Neuronal stem cell (in vitro differentiated cells): ENCODE measurements at regions not wholly inside any gene's neighbourhood (a gene's known extent, or its start where the extent isn't known, plus 50 kb on each side); places are given as distances from the start of the nearest gene placed in this dataset.

Source experiments
- DNase-seq: peaks from one replicate; pipeline ENCODE4 v3.0.0-alpha.2; 2013; ENCODE audit warnings: low spot score
- H2AFZ ChIP-seq: one replicate; pipeline ENCODE4 v1.6.1; 2013; ENCODE audit warnings: mild to moderate bottlenecking, low read length, inconsistent platforms
- H2AK5ac ChIP-seq: 2 replicates; pipeline ENCODE4 v1.6.1; 2013; ENCODE audit warnings: low read depth, mild to moderate bottlenecking, inconsistent platforms, low read length, moderate library complexity, mixed read lengths
- H2BK120ac ChIP-seq: 2 replicates; pipeline ENCODE4 v1.6.1; 2013; ENCODE audit warnings: low read depth, mild to moderate bottlenecking, inconsistent platforms, low read length, moderate library complexity, mixed read lengths
- H2BK12ac ChIP-seq: one replicate; pipeline ENCODE4 v1.6.1; 2013; ENCODE audit warnings: low read length, inconsistent platforms
- H2BK15ac ChIP-seq: 2 replicates; pipeline ENCODE4 v1.6.1; 2013; ENCODE audit warnings: mild to moderate bottlenecking, low read length, inconsistent platforms, mixed read lengths
- H2BK5ac ChIP-seq: one replicate; pipeline ENCODE4 v1.6.1; 2013; ENCODE audit warnings: inconsistent platforms, mild to moderate bottlenecking, low read length, moderate library complexity
- H3K14ac ChIP-seq: one replicate; pipeline ENCODE4 v1.6.1; 2013; ENCODE audit warnings: low read length, inconsistent platforms
- H3K18ac ChIP-seq: 2 replicates; pipeline ENCODE4 v1.6.1; 2013; ENCODE audit warnings: low read length, inconsistent platforms
- H3K23ac ChIP-seq: 2 replicates; pipeline ENCODE4 v1.6.1; 2013; ENCODE audit warnings: low read depth, mild to moderate bottlenecking, mixed read lengths, low read length, inconsistent platforms; ENCODE audit not compliant: poor library complexity
- H3K27ac ChIP-seq: replicated peaks from 3 replicates; pipeline ENCODE4 v1.5.1; 2013; ENCODE audit warnings: low read length, inconsistent platforms
- H3K27me3 ChIP-seq, 3 experiments: 2 replicates each; pipeline ENCODE4 v1.6.1; 2013; ENCODE audit warnings: low read length in 3 of 3, mild to moderate bottlenecking in 2 of 3, inconsistent platforms in 1 of 3, low read depth in 1 of 3, mixed read lengths in 1 of 3, moderate library complexity in 1 of 3; ENCODE audit not compliant: control insufficient read depth in 3 of 3, insufficient read depth in 3 of 3
- H3K36me3 ChIP-seq, 2 donors: replicated peaks in 1 of 2; 2 replicates each; pipeline ENCODE4 v1.6.1; 2013; ENCODE audit warnings: low read length in 2 of 2; ENCODE audit not compliant: control insufficient read depth in 2 of 2, insufficient read depth in 2 of 2
- H3K4ac ChIP-seq: 2 replicates; pipeline ENCODE4 v1.6.1; 2013; ENCODE audit warnings: inconsistent platforms, mild to moderate bottlenecking, low read length, moderate library complexity
- H3K4me1 ChIP-seq, 2 donors: 1 replicate in 1 of 2; 2 replicates in 1 of 2; pipeline ENCODE4 v1.6.1; 2013; ENCODE audit warnings: low read length in 2 of 2, low read depth in 1 of 2; ENCODE audit not compliant: control insufficient read depth in 2 of 2, insufficient read depth in 1 of 2
- H3K4me2 ChIP-seq: one replicate; pipeline ENCODE4 v1.6.1; 2013; ENCODE audit warnings: mild to moderate bottlenecking, low read length, inconsistent platforms; ENCODE audit not compliant: insufficient read depth, poor library complexity, severe bottlenecking
- H3K4me3 ChIP-seq, 2 donors: 2 replicates each; pipeline ENCODE4 v1.5.1; 2013; ENCODE audit warnings: low read length in 2 of 2, mild to moderate bottlenecking in 2 of 2, inconsistent platforms in 1 of 2, moderate library complexity in 1 of 2
- H3K79me1 ChIP-seq: one replicate; pipeline ENCODE4 v1.6.1; 2013; ENCODE audit warnings: low read depth, mild to moderate bottlenecking, inconsistent platforms, low read length, moderate library complexity
- H3K9ac ChIP-seq: one replicate; pipeline ENCODE4 v1.6.1; 2013; ENCODE audit warnings: mild to moderate bottlenecking, low read depth, low read length, inconsistent platforms; ENCODE audit not compliant: poor library complexity
- H3K9me3 ChIP-seq, 2 donors: replicated peaks in 1 of 2; 2 replicates each; pipeline versions ENCODE3 to v1.6.1; 2013; ENCODE audit warnings: low read length in 2 of 2, mild to moderate bottlenecking in 2 of 2, inconsistent platforms in 1 of 2, low read depth in 1 of 2, mixed read lengths in 1 of 2, moderate library complexity in 1 of 2; ENCODE audit not compliant: control insufficient read depth in 2 of 2, insufficient read depth in 1 of 2
- H4K8ac ChIP-seq: one replicate; pipeline ENCODE4 v1.6.1; 2013; ENCODE audit warnings: low read depth, mild to moderate bottlenecking, inconsistent platforms, low read length, moderate library complexity
- H4K91ac ChIP-seq: one replicate; pipeline ENCODE4 v1.6.1; 2013; ENCODE audit warnings: low read length, low read depth, mild to moderate bottlenecking, inconsistent platforms; ENCODE audit not compliant: poor library complexity
- WGBS, 2 donors: extraction: QIAGEN DNeasy Blood & Tissue Kit; methylation state at CpG; one replicate each; pipeline ENCODE4 v1.1.7; 2013; ENCODE audit warnings: missing lambda C conversion rate in 2 of 2, mixed read lengths in 1 of 2; ENCODE audit not compliant: insufficient read length in 2 of 2, insufficient replicate concordance in 1 of 2; ENCODE audit errors: extremely low coverage in 2 of 2; 5-methylcytosine and 5-hydroxymethylcytosine counted together

- H3K4me2 ChIP-seq: no peak overlapping the region
- H3K79me1 ChIP-seq: no peaks in the 10 kb centered on the region
- no peak overlapping the region for H3K4me3 ChIP-seq
- no peak overlapping the region for H2BK12ac ChIP-seq
- no peak overlapping the region for H3K14ac ChIP-seq
- H4K8ac ChIP-seq: no peak overlapping the region
- no peak overlapping the region for H3K23ac ChIP-seq
- no peak overlapping the region for H3K18ac ChIP-seq
- WGBS, 2 donors: no CpG with 5 or more reads among the region's 1 CpG
- H3K9me3 ChIP-seq: no peaks in the 10 kb centered on the region
- no peak overlapping the region for H3K4ac ChIP-seq
- H2BK120ac ChIP-seq: no peak overlapping the region
- H2BK15ac ChIP-seq: no peak overlapping the region
- no peaks in the 10 kb centered on the region for H3K27me3 ChIP-seq
- no peak overlapping the region for H2BK5ac ChIP-seq
- DNase-seq: no peak
- H2AFZ ChIP-seq: no peak overlapping the region
- no peak overlapping the region for H2AK5ac ChIP-seq
- H3K9ac ChIP-seq: no peak overlapping the region
- no peaks in the 10 kb centered on the region for H3K36me3 ChIP-seq
- no peak overlapping the region for H4K91ac ChIP-seq
- no peaks in the 10 kb centered on the region for H3K4me1 ChIP-seq
- H3K27ac ChIP-seq: no peak overlapping the region
Observed at GRCh38 chrX:25534091-25534490, 518.3 kb upstream of the ARX start.

- H4K91ac ChIP-seq: no peak overlapping the region
- H3K9me3 ChIP-seq: no peaks in the 10 kb centered on the region
- H2BK120ac ChIP-seq: no peak overlapping the region
- no peak overlapping the region for H3K18ac ChIP-seq
- no peaks in the 10 kb centered on the region for H3K36me3 ChIP-seq
- no peak overlapping the region for H2BK5ac ChIP-seq
- no peaks in the 10 kb centered on the region for H3K27me3 ChIP-seq
- WGBS, 2 donors: no CpG with 5 or more reads among the region's 2 CpGs
- H3K23ac ChIP-seq: no peak overlapping the region
- no peaks in the 10 kb centered on the region for H3K79me1 ChIP-seq
- no peak overlapping the region for H4K8ac ChIP-seq
- no peak for DNase-seq
- H3K9ac ChIP-seq: no peak overlapping the region
- H3K14ac ChIP-seq: no peak overlapping the region
- no peak overlapping the region for H3K4me3 ChIP-seq
- no peak overlapping the region for H2AK5ac ChIP-seq
- H3K4me2 ChIP-seq: no peak overlapping the region
- no peak overlapping the region for H3K27ac ChIP-seq
- H3K4me1 ChIP-seq: no peaks in the 10 kb centered on the region
- no peak overlapping the region for H2AFZ ChIP-seq
- H2BK12ac ChIP-seq: no peak overlapping the region
- no peak overlapping the region for H3K4ac ChIP-seq
- no peak overlapping the region for H2BK15ac ChIP-seq
Observed at GRCh38 chrX:25536307-25536970, 520.7 kb upstream of the ARX start.

GRCh38 chrX:25537699-25538098, 521.9 kb upstream of the ARX start:
- Histone ChIP-seq H3K9ac (no peak overlapping the region), H3K4ac (no peak overlapping the region), H4K91ac (no peak overlapping the region), H2AFZ (no peak overlapping the region), H2BK12ac (no peak overlapping the region), H3K23ac (no peak overlapping the region), H3K79me1 (no peaks in the 10 kb centered on the region), H3K4me1 (no peaks in the 10 kb centered on the region), H4K8ac (no peak overlapping the region), H3K27me3 (no peaks in the 10 kb centered on the region), H3K18ac (no peak overlapping the region), H2BK5ac (no peak overlapping the region), H2BK15ac (no peak overlapping the region), H3K4me3 (no peak overlapping the region), H2AK5ac (no peak overlapping the region), H2BK120ac (no peak overlapping the region), H3K36me3 (no peaks in the 10 kb centered on the region), H3K4me2 (no peak overlapping the region), H3K9me3 (no peaks in the 10 kb centered on the region), H3K14ac (no peak overlapping the region), H3K27ac (no peak overlapping the region)
- DNase-seq: peak; percentile 3
- WGBS, 2 donors: no CpG with 5 or more reads among the region's 7 CpGs

GRCh38 chrX:25544641-25545040, 528.9 kb upstream of the ARX start:
- Histone ChIP-seq H2BK5ac (no peak overlapping the region), H3K79me1 (no peaks in the 10 kb centered on the region), H3K4me3 (no peak overlapping the region), H3K9ac (no peak overlapping the region), H3K36me3 (no peaks in the 10 kb centered on the region), H2AFZ (no peak overlapping the region), H2BK15ac (no peak overlapping the region), H3K27me3 (no peaks in the 10 kb centered on the region), H3K23ac (no peak overlapping the region), H3K18ac (no peak overlapping the region), H3K4me2 (no peak overlapping the region), H3K4ac (no peak overlapping the region), H3K9me3 (no peaks in the 10 kb centered on the region), H4K91ac (no peak overlapping the region), H3K14ac (no peak overlapping the region), H2BK120ac (no peak overlapping the region), H3K27ac (no peak overlapping the region), H2AK5ac (no peak overlapping the region), H3K4me1 (no peaks in the 10 kb centered on the region), H2BK12ac (no peak overlapping the region), H4K8ac (no peak overlapping the region)
- no peak for DNase-seq
- no CpG with 5 or more reads among the region's 3 CpGs for WGBS, 2 donors
